Endothelial cell of hepatic sinusoid (primary cell): ENCODE measurements at regions not wholly inside any gene's neighbourhood (a gene's known extent, or its start where the extent isn't known, plus 50 kb on each side); places are given as distances from the start of the nearest gene placed in this dataset.

Experiments used
- in situ Hi-C: cut with HindIII; loops from 2 replicates; pipeline ENCODE4 v1.10.0; 2017; ENCODE audit warnings: low sequenced_read_pairs

GRCh38 chr3:9301091-9301490 lies 51.6 kb upstream of the SRGAP3 start:
- in situ Hi-C loops, result loop anchor here (5.0 kb wide), 2 partner anchors 69 to 324 kb away; no protein-coding TSS in a partner anchor

GRCh38 chr3:9301798-9302197 lies 52.4 kb upstream of the SRGAP3 start:
- in situ Hi-C loops, result loop anchor here (5.0 kb wide), 2 partner anchors 69 to 324 kb away; no protein-coding TSS in a partner anchor

GRCh38 chr3:9302425-9303181 lies 53.2 kb upstream of the SRGAP3 start:
- in situ Hi-C loops, result loop anchor here (5.0 kb wide), 2 partner anchors 70 to 325 kb away; no protein-coding TSS in a partner anchor

- in situ Hi-C loops, result no loop called here
Measured at GRCh38 chr3:9308298-9308990, 54.4 kb upstream of the THUMPD3 start.

- in situ Hi-C loops, result no loop called here
Measured at GRCh38 chr3:9310043-9310442, 52.8 kb upstream of the THUMPD3 start.

- in situ Hi-C loops, result no loop called here
Measured at GRCh38 chr3:9311228-9311627, 51.6 kb upstream of the THUMPD3 start.
